Stimulated activated CD8-positive, alpha-beta memory T cell treated with anti-CD3 and anti-CD28 coated beads, Interleukin-15, amount 100 ng/mL, for 48 hours (primary cell): ENCODE measurements at regions not wholly inside any gene's neighbourhood (a gene's known extent, or its start where the extent isn't known, plus 50 kb on each side); places are given as distances from the start of the nearest gene placed in this dataset.
"Not testable (repeated sequence)": the region's sequence is repeated elsewhere in the genome, so short reads cannot be mapped to it uniquely, and the experiment has no call there.

ENCODE experiments used
- DNase-seq, 2 donors: peaks; one replicate each; pipeline ENCODE4 v3.0.0-alpha.2; 2020; ENCODE audit warnings: low read depth in 2 of 2

DNA sequence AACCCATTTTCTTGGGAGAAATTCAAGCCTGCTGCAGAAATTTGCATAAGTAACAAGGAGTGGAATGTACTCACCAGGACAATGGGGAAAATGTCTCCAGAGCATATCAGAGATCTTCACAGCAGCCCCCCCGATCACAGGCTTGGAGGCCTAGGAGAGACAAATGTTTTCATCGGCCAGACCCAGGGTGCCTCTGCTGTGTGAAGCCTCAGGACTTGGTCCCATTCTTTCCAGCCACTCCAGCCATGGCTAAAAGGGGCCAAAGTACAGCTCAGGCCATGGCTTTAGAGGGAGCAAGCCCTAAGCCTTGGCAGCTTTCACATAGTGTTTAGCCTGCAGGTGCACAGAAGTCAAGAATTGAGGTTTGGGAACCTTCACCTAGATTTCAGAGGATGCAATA is 1463.0 kb downstream of the HACE1 start:
- DNase-seq = no peak

DNA sequence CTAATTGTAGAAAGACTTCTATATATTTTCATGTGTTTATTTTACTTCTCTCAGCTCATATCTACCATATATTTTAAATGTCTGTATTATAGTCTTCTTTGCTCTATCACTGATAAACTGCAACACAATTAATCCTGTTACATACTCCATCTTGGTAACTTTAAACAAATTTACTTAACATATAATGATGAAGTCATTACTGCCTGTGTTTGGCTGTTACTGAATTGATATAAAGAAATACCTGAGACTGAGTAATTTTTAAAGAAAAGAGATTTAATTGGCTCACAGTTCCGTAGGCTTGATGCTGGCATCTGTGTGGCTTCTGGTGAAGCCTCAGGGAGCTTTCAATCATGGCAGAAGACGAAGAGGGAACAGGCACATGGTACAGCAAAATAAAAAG is 1480.4 kb downstream of the HACE1 start:
- no peak for DNase-seq

GRCh38 chr6:103367212-103367611 is 1492.5 kb downstream of the HACE1 start:
- DNase-seq = no peak

DNA sequence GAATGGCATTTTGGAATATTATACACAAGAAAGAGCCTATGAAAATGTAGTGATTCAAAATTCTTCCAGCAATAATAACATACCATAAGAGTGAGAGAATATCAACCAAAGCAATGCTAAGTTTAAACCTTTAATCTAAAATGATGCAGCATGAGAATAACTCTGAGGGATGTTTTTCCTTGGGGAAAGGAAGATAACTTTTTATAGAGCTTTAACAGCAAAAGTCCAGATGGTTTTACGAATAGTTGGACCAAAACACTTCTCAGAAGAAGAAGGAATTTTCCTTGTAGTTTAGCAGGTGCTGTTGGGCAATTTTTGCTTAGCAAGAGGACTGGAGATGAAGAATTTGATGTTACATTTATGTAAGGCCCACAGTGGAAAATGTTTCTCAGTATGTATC is 1503.2 kb downstream of the HACE1 start:
- no peak for DNase-seq

DNA sequence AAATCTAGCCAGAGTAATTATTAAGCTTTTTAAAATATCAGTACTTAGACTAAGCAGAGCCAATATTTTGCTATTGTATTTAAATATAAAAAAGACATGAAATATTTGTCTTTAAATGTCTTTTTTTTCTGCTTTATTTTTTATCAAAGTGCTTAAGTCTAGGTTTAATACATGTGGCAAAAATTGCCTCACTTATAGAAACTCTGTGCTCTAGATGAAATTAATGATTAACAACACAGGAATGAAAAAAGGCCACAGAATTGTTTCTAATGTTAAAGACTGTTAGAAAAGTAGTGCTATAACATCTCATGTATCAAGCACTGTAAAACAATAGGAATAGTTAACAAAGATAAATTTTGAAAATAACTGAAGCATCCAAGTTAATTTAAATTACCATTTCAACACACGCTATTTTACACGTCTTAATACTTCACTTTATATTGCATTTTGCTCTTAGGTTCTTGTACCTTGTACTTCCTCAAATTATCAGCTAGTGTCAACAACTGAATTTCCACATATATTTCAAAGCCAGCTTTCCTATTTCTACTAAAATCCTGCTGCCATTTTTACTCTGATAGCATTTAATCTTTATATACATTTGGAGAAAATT is 1515.1 kb downstream of the HACE1 start:
- DNase-seq = no peak

GRCh38 chr6:103335412-103335811 is 1524.3 kb downstream of the HACE1 start:
- no peak for DNase-seq

- DNase-seq = no peak
These were observed 1532.7 kb downstream of the HACE1 start for GRCh38 chr6:103326760-103327757.

DNA sequence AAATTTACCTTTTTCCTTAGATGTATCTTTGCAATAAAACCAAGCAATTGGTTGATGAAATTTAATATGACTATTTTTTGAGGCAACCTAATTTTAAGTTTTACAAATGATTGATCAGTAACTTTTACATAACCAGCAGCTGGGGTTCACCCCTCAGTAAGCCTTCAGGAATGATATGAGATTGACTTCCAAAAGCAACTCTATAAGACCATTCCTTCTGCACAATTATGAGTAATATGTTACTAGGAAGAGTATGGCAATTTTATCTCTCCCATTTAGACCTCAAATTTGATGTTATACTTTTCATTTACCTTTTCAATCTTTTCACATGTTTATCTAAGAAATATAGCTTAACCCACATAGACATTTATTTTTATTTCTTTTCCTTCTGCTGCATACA is 1546.3 kb downstream of the HACE1 start:
- no peak for DNase-seq

- DNase-seq = not testable (repeated sequence)
These were observed 1565.3 kb downstream of the HACE1 start for GRCh38 chr6:103294376-103294775.

DNA sequence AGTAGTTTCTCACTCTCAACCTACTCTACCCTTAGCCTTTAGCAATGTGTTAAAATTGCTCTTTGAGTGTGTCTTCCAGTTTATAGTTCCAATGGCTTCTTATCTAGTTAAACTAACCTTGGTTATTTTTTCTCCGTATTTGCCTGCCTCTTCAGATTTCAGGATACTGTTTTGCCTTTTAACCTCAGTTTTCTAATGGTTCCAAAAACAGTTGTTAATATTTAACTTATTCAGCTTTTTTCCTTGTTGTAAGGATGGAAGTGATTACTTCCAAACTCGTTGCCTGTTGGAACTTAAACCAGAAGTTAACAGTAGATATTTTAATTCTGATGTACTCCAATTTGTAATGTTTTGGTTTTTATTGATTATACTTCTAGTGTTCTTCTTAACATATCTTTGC is 1574.9 kb downstream of the HACE1 start:
- DNase-seq = no peak

GRCh38 chr6:103280417-103280816 is 1579.3 kb downstream of the HACE1 start:
- no peak for DNase-seq

DNA sequence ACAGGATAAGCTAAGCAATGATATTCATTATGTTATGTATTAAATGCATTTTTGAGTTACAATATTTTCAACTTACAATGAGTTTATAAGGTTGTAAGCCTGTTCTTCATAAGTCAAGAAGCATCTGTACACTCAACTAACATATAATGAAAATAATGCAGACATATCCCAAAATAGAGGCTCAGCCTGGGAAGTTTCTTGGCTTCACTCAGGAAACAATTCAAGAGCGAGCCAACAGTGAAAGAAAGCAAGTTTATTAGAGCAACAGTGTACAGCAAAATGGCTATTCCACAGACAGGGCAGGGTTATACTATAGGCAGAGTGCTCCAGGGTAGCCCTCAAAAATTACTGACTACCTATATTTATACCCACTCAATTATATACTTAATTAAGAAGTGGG is 1581.8 kb downstream of the HACE1 start:
- no peak for DNase-seq

DNA sequence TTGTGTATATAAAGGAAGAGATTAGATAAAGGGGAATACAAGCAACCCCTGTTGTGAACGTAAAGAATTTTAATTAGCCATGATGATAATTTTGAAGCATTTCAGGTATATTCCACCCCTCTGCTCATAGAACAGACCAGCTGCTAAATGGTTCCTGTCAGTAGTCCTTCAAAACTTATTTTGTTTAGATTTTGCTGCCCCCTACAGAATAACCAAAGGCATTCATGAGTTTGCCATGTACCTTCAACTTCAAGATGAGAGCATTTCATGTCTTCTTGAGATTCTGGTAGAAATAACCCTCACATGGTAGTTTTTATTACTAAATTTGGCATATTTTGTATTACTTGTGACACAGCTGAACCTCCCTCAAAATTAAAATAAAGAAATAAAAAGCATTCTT is 1586.7 kb downstream of the HACE1 start:
- no peak for DNase-seq

DNA sequence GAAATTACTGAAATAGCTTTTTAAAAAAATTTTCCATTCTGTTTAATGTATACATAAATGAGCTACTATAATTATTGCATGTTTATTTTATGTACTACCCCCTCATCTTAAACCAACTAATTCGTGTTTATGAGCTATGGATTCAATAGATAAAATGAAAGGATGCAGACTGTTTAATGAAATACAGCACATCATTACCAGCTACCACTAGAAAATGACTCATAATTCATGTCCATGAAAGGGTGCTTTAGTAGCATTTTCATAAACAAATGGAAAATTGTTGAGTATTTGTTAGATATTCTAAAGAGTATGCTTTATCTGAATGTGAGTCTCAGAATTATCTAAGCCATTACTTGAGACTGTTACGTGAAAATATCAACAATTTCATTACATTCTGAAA is 1590.1 kb downstream of the HACE1 start:
- DNase-seq = no peak

- no peak for DNase-seq
These were observed 1591.4 kb downstream of the HACE1 start for GRCh38 chr6:103268335-103268734.

- no peak for DNase-seq
These were observed 1595.7 kb downstream of the HACE1 start for GRCh38 chr6:103264020-103264419.

GRCh38 chr6:103255132-103255531 is 1604.6 kb downstream of the HACE1 start:
- no peak for DNase-seq

- no peak for DNase-seq
These were observed 1622.8 kb downstream of the HACE1 start for GRCh38 chr6:103236923-103237322.

DNA sequence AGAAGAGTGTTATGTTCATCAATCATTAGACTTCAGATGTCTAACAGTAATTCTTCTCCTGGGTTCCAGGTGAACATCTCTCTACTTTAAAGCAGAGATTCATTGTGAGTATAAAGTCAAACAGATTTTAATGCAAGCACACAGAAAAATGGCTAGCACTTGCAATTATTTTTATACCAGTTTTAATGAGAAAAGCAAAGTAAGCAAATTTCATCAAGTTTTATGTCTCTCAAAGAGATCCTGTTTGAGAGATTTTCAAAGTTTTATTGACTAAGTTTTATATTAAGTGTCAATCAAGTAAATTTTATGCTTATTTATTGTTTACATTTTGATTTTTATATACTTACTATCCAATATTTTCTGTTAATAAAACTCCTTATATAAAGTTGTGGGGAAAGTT is 1628.5 kb downstream of the HACE1 start:
- DNase-seq = no peak

DNA sequence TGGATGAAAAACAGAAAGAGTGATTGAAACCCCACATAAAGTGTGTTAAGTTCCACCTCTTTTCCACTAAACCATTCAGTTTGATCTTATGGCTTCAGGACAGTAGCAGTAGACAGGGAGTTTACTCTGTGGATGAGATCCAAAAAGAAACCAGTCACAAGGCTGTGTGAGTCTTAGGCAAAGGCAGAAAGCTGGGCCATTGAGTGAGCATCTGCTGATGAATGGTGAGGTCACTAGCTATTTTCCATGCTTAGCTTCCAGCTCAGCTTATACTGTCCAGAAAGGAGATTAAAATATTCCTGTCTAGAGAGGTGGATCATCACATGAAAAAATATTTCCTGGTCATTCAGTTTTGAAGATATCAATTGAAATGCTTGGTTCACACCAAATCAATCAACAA is 1643.9 kb downstream of the HACE1 start:
- no peak for DNase-seq

- no peak for DNase-seq
These were observed 1649.0 kb downstream of the HACE1 start for GRCh38 chr6:103210686-103211085.

GRCh38 chr6:103198386-103198785 is 1661.3 kb downstream of the HACE1 start:
- DNase-seq = no peak

DNA sequence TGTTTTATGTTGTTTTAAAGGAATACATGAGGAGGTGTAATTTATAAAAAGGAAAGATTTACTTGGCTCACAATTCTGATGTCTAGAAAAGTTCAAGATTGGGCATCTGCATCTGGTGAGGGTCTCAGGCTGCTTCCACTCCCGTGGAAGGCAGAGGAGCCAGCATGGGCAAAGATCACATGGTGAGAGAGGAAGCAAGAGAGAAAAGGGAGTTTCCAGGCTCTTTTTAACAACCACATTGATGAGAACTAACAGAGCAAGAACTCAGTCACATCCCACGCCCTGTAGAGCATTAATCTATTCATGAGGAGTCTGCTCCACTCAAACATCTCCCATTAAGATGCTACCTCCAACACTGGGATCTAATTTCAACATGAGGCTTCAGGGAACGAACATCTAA is 1666.3 kb downstream of the HACE1 start:
- DNase-seq = no peak
